Amniotic stem cell (primary cell): ENCODE measurements at regions not wholly inside any gene's neighbourhood (a gene's known extent, or its start where the extent isn't known, plus 50 kb on each side); places are given as distances from the start of the nearest gene placed in this dataset.

Source experiments
- DNase-seq: peaks from one replicate; lab custom pipeline; 2025; lab: John Stamatoyannopoulos, UW

DNA sequence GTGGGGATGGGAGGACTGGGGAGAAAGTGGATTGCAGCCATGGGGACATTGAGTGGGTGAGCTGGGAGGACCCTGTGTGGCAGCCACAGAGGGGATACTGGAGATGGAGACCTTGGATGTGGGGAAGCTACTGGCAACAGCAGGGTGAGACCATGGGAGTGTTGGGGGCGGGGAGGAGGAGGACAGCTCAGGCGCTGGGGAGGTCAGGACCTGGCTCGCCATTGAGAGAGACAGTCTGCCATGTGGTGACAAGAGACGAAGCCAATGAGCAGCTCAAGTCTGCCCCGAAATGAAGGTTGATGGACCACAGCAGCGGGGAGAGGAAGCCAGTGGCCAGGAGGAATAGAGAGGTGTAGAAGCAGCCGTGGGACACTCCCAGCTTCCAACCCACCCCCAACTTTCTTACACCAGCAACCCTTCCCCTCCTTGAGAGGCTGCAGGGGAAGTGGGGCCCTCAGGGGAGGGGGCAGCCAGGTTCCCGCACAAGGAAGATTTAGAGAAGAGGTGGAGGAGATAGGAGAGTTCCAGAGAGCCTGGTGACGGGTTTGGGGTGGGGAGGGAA, 118.1 kb downstream of the ASB7 start:
- DNase-seq: no peak

- peak; percentile 93 for DNase-seq
These were observed 119.6 kb downstream of the ASB7 start for GRCh38 chr15:100721758-100722550.

GRCh38 chr15:100722551-100723314, 120.3 kb downstream of the ASB7 start:
- DNase-seq: no peak

DNA sequence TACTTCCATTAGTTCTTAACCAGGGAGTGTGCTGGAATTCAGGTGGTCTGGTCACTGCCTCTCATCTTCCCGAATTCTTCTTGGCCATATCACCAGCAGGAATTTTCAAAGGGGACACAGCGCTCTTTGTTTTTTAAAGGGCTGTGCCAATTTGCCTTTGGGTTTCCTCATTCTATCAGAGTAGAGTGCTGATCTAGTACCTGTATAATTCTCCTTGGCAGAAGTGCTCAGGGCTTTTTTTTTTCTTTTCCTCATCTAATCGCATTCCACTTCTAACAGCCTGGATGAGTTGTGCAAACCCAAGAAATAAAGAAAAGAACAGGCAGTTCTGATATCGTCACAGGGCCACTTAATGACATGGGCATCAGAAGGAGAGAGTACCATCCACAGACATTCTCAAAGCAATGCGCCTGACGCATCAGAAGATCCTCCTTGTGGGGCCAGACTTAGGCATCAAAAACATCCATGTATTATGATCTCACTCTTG, 121.0 kb downstream of the ASB7 start:
- DNase-seq: no peak

DNA sequence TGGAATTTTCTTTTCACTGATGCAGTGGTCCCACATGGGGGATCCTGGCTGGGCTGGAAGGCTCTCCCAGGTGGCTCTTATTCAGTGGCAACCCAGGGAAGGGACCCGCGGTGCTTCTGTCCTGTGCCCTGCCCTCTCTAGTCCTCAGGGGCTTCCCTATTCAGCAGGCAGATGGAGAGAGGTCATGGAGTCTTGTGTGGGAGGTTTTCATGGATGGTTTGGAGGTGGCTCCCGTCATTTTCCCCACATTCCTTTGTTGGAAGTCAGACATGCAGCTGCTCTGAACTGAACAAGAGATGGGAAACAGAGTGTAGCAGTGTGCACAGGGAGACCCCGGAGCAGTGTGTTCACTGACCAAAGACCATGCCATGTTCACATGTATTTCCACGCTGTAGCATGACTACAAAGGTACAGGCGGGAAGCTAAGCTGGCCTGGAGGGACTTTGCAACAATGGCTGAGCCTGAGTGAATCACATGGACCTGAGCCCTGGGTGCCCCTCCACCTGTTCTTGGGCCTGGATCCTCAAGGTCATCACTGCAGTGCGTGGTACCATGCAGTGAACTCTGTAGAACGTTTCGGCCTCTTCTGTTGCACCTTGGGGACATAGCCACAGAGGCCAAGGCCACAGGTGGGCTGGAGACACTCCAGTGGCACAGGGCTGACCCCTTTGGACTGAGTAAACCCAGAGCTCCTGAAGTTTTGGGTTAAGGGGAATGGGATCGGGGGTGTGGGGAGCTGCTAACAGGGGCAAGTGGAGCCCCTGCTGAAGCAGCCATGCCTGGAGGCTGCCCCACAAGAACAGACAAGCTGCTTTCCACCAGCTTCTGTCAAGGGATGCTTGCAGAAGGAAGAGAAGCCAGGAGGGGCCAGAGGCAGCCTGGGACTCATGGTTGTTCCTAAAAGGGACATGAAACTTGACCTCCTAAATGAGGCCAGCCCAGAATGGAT, 123.0 kb downstream of the ASB7 start:
- DNase-seq: peak; percentile 63

GRCh38 chr15:100726070-100726420, 123.7 kb downstream of the ASB7 start:
- DNase-seq: no peak

GRCh38 chr15:100726421-100727190, 124.2 kb downstream of the ASB7 start:
- DNase-seq: peak; percentile 12

DNA sequence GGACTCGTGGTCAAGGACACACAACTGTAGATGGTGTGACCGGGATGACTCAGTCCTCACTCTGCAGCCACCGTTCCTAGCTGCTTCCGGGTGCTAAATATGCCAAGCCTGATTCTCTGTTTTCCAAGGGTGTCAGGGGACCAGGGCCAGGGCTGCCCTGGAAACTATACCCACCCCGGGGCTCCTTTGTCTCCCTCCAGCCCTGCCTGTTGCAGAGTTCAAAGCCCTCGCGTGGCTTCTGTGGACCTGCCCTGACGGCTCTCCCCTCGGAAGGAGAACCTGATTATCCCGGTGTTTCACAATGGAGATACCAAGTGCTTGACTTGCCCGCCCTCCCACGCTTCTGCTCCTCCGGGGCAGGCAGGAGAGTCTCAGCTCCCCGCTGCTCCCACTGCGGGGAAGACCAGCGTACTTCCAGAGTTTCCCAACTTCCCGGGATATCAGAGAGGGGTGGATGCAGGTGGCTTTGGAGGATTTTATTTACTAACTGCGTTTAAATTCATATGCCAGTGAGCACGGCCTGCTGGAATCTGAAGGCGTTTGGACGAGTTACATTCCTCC, 125.0 kb downstream of the ASB7 start:
- no peak for DNase-seq

- DNase-seq: no peak
These were observed 126.2 kb downstream of the ASB7 start for GRCh38 chr15:100728371-100729201.

DNA sequence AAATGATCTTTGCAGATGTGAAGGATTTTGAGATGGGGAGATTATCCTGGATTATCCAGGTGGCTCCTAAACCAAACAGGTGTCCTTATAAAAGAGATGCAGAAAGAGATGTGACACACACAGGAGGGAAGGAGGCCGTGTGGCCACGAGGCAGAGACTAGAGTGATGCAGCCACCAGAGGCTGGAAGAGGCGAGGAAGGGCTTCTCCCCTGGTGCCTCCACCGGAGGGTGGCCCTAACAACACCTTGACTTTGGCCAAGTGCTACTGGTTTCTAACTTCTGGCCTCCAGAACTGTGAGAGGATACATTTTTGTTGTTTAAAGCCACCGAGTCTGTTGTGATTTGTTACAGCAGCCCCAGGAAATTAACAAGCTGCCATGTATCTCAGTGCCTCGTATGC, 127.1 kb downstream of the ASB7 start:
- no peak for DNase-seq

DNA sequence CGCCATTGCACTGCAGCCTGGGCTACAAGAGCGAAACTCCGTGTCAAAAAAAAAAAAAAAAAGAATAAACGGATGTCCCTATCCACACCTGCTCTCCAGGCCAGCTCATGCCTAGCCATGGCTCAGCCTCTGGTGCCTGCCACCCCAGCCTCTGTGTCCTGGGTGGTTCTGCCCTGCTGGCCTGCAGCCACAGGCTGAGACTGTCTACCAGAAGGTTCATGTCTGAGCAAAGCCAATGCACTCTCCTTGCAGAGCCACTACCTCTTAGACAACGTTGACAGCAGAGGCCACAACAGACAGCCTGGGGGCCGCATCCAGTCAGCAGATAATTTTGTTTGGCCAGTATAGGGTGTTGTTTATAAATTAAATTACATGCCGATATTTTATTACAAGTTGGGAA, 127.7 kb downstream of the ASB7 start:
- DNase-seq: no peak

- no peak for DNase-seq
These were observed 128.4 kb downstream of the ASB7 start for GRCh38 chr15:100730655-100731266.

GRCh38 chr15:100731267-100732152, 129.1 kb downstream of the ASB7 start:
- no peak for DNase-seq

DNA sequence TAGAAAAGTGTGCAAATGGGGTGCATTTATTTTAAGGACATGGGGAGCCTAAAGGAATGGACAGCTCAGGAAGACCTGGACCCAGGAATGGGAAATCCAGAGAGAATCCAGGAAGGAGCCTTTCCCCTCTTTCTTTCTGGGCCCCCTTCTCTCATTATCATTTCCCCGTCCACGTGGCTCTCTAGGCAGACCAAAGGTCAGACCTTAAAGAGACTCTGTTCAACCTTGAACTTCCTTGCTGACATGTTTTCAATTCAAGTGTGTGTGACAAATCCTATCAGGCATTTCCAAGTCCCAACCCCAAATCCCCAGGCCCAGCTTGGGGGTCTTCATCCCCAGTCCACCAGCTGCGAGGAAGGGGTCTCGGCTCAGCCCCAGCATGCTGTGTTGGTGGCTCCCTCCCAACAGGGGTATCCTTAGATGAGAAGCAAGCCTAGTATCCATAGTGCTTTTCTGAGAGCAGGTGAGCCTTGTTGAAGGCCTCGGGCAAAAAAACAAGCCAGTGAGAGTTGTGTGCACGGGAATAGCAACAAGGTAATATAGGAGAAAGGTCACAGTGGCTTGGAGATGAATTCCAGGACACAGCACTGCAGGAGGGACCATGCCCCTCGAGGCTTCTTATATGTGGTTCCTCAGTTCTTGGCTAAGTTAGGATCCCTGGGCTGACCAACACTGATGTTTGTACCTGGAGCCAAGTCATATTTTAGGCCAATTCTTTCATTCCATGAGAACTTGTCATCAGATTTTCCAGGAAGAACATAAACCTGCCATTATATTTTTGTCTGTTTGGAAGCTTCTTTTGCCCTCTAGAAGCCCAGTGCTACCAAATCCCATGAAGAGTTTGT, 130.0 kb downstream of the ASB7 start:
- no peak for DNase-seq

DNA sequence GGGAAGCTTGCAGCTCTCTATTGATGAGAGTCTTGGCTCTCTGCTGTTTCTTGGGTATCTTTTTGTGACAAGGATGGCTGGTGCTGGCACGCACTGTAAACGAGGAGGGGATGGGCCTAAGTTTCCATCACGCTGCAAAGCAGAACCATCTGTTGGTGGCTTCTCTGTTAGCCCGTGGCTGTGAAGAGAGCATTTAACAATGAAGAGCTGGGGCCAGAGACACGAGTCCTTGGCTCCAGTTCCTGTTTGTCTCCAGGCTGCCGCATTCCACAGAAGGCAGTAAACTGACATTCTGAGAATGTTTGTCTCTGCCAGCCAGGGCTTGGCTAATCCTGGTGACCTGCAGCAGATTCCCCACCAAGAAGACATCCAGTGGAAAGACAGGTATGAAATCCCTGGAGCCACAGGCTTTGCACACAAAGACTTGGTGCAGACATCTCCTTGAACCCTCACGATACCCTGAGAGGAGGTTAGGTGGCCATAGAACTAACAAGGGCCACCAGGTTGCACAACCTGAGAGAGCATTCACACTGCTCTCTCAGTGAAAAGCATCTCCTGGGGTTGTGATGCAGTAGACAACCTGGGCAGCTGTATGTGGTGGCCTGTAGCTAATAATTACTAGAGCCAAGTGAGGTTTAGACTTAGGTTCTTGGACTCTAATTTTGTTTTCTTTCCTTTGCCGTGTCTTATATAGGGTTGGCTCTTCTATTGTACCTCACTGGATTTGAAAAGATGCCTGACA, 130.9 kb downstream of the ASB7 start:
- peak; percentile 36 for DNase-seq

DNA sequence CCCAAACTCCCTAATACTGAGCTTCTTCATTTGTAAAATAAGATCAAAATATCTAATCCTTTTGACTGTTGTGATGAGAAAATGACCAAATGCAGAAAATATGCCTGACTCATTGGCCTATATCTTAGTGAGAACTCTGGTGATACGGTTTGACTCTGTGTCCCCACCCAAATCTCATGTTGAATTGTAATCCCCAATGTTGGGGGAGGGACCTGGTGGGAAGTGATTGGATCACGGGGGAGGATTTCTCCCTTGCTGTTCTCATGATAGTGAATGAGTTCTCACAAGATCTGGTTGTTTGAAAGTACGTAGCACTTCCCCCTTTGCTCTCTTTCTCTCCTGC, 131.4 kb downstream of the ASB7 start:
- peak; percentile 58 for DNase-seq

GRCh38 chr15:100734586-100734985, 132.2 kb downstream of the ASB7 start:
- no peak for DNase-seq
